KOPT-K1 (cell line): ENCODE measurements at regions not wholly inside any gene's neighbourhood (a gene's known extent, or its start where the extent isn't known, plus 50 kb on each side); places are given as distances from the start of the nearest gene placed in this dataset.
"Not testable (repeated sequence)": the region's sequence is repeated elsewhere in the genome, so short reads cannot be mapped to it uniquely, and the experiment has no call there.

Experiments
- H3K27ac ChIP-seq: fragments of 200-600 bp; sonication (generic); 2 replicates; pipeline ENCODE4 v1.5.1; 2016; ENCODE audit warnings: antibody characterized with exemption, mild to moderate bottlenecking, low read depth, low read length; ENCODE audit not compliant: poor library complexity, severe bottlenecking
- H3K36me3 ChIP-seq: fragments of 200-600 bp; sonication (generic); 2 replicates; pipeline ENCODE4 v1.5.1; 2017; ENCODE audit warnings: antibody characterized with exemption, mild to moderate bottlenecking, low read length, moderate library complexity; ENCODE audit not compliant: insufficient read depth
- H3K9me3 ChIP-seq: fragments of 200-600 bp; sonication (generic); 2 replicates; pipeline ENCODE4 v1.5.1; 2017; ENCODE audit warnings: antibody characterized with exemption, low read length, mild to moderate bottlenecking; ENCODE audit not compliant: insufficient read depth, poor library complexity, severe bottlenecking

DNA sequence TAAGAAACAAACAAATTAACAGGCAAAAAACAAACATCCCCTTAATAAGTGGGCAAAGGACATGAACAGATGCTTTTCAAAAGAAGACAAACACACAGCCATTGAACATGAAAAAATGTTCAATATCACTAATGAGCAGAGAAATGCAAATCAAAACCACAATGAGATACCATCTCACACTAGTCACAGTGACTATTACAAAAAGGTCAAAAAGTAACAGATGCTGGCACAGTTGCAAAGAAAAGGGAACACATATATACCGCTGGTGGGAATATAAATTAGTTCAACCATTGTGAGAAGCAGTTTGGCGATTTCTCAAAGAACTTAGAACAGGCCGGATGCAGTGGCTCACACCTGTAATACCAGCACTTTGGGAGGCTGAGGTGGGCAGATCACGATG, 146.1 kb upstream of the NEIL3 start:
- Histone ChIP-seq H3K27ac (peak overlapping the region; percentile 19), H3K36me3 (peaks cover 33% of the 10 kb centered on the region), H3K9me3 (no peaks in the 10 kb centered on the region)

DNA sequence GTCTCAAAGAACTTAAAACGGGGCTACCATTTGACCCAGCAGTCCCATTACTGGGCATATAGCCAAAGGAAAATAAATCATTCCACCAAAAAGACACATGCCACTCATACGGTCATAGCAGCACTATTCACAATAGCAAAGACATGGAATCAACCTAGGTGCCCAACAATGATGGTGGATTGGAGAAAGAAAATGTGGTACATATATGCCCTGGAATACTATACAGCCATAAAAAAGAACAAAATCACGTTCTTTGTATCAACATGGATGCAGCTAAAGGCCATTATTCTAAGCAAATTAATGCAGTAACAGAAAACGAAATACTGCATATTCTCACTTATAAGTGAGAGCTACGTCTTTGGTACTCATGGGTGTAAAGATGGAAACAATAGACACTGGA, 138.1 kb upstream of the NEIL3 start:
- Histone ChIP-seq H3K9me3 (peaks cover 31% of the 10 kb centered on the region), H3K27ac (no peak overlapping the region), H3K36me3 (peaks cover 66% of the 10 kb centered on the region)

DNA sequence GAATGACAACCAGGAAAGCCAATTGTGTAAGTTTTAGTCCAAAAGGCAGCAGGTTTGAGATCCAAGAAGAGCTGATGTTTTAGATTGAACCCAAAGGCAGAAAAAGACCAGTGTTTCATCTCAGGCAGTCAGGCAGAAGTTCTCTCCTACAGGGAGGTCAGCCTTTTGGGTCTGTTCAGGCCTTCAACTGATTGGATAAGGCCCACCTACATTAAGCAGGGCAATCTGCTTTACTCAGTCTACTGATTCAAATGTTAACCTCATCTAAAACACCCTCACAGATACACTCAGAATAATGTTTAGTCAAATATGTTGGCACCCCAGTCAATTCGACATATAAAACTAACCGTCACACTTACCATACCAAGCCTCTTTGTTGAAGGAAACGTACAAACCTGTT, 134.2 kb upstream of the NEIL3 start:
- Histone ChIP-seq H3K36me3 (peaks cover 84% of the 10 kb centered on the region), H3K27ac (no peak overlapping the region)

DNA sequence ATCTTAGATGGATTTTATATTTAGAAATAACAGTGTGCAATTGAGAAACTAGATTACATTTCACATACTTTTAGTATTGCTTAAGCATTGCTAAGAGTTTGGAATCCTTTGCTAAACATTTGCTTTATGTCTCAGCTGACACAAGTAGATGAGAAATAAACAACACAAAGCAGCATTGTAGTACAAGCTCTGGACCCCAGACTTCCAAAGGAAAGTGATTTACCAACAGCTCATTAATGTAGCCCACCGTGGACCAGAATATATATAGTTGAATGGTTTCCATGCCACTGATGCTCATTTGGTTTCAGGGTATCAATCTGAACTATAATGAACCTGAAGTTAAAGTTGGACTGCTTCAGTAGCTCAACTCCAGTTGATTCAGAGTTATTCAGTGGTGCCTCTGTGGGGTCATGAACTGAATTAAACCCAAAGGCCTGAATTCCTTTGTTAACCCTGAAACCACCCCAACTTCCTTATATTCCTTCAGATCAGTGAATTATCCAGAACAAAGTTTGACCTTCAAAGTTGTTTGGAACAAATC, 132.1 kb upstream of the NEIL3 start:
- H3K27ac ChIP-seq: no peak overlapping the region
- peaks cover 20% of the 10 kb centered on the region for H3K9me3 ChIP-seq
- peaks cover 90% of the 10 kb centered on the region for H3K36me3 ChIP-seq

More for the DNA sequence above, 134.2 kb upstream of the NEIL3 start:
- H3K9me3 ChIP-seq: peaks cover 31% of the 10 kb centered on the region

DNA sequence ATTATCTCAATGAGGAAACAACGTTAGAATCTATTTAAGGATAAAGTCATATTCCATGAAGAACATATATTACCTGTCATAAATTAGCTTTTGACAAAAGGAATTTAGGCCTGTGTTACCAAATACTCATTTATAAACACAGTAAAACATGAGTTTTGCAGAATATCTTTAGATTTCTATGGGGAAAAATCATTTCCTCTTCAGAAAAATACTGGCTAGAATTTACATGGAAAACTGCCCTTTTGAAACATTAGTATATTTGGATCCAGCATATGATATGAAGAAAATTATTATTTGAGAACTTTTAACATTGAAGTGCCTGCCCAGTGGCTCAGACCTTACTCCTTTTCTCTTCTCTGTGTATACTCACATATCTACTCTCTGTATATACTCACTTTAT, 131.4 kb upstream of the NEIL3 start:
- Histone ChIP-seq H3K9me3 (peaks cover 14% of the 10 kb centered on the region), H3K27ac (no peak overlapping the region), H3K36me3 (peaks cover 90% of the 10 kb centered on the region)

DNA sequence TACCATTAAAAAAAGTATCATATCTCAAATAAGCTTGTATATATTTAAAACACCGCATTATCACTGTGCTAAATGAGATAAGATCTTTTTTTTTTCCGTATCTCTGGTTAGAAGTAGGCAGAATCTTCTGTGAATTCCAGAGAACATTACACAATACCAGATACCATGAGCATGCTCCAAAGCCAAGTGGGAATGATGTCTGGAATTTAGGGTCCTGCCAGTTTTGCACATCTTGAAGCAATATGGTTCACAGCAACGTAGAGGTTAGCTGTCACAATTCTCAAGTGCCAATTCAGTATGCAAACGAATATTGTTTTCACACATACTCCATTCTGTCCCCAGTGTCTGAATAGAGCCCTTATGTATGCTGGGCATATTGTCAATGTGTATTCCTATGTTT, 127.5 kb upstream of the NEIL3 start:
- no peak overlapping the region for H3K27ac ChIP-seq
- peaks cover 95% of the 10 kb centered on the region for H3K36me3 ChIP-seq
- no peaks in the 10 kb centered on the region for H3K9me3 ChIP-seq

DNA sequence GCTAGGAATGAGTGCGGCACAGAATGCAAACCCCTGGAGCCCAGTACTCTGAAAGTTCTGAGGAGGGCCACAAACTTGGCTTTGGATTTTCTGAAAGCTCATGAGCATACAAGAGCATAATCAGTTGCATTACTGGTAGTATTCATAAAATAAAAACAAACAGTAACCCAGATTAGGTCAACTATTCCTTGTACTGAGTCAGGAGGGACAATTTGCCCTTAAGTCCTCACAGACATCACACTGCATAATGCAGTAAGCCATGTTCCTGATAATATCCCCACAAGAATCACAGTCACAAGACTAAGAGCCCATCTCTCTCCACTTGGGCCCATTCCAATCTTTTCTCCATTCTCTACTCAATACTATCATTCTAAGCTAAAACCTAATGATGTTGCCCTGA, 126.9 kb upstream of the NEIL3 start:
- H3K27ac ChIP-seq: no peak overlapping the region
- H3K36me3 ChIP-seq: peaks cover 95% of the 10 kb centered on the region

DNA sequence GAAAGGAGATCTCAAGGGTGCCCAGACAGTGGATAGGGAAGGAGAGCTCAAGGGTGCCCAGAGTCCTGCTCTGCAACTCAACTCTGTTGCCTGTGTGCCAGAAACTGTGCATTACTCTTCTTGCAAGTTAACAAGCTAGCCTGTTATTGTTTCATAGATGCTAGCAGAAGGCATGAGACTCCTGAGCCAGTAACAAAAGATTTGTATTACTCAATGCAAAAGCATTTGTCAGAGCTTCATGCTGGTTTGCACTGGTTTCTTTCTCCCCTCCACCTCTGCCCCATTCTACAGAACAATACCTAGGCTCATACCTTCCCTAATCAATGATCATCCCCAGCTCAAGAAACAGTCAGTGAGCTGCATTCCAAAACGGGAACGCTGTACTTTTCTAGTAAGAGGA, 124.5 kb upstream of the NEIL3 start:
- Histone ChIP-seq H3K9me3 (no peaks in the 10 kb centered on the region), H3K27ac (no peak overlapping the region), H3K36me3 (peaks cover 82% of the 10 kb centered on the region)

More for the DNA sequence above, 126.9 kb upstream of the NEIL3 start:
- no peaks in the 10 kb centered on the region for H3K9me3 ChIP-seq

DNA sequence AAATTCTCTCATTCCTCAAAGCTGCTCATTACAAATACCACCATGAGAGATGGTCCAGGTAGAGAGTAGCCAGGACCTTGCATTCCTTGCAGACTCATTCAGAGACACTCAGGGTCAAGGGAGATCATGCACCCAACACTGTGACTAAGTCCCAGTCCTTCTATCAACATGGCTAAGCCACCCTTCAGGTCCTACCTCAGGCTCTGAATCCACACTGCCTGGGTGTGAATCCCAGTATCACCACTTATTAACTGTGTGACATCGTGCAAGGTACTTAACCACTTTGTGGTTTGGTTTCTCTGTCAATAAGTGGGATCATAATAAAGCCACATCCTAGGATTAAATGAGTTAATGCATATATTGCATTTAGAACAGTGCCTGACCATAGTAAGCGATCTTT, 124.1 kb upstream of the NEIL3 start:
- Histone ChIP-seq H3K9me3 (no peaks in the 10 kb centered on the region), H3K27ac (no peak overlapping the region), H3K36me3 (peaks cover 77% of the 10 kb centered on the region)

DNA sequence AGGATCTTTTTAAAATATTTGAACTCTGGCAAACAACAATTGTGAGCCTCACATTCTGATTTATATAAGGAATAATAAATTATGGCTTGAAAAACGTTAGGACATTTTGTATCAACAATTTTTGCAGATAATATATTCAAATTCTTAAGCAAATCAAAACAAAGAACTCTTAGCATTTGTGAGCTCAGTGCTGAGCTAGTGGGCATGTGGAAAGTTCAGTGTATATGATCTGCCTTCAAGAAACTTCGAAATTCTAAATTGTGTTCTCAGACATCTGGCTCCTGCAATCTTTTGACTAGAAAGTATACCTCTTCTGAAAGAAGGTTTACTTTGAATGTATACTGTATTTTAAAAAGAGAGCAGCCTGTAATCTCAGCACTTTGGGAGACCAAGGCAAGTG, 122.3 kb upstream of the NEIL3 start:
- Histone ChIP-seq H3K9me3 (no peaks in the 10 kb centered on the region), H3K27ac (no peak overlapping the region), H3K36me3 (peaks cover 75% of the 10 kb centered on the region)

DNA sequence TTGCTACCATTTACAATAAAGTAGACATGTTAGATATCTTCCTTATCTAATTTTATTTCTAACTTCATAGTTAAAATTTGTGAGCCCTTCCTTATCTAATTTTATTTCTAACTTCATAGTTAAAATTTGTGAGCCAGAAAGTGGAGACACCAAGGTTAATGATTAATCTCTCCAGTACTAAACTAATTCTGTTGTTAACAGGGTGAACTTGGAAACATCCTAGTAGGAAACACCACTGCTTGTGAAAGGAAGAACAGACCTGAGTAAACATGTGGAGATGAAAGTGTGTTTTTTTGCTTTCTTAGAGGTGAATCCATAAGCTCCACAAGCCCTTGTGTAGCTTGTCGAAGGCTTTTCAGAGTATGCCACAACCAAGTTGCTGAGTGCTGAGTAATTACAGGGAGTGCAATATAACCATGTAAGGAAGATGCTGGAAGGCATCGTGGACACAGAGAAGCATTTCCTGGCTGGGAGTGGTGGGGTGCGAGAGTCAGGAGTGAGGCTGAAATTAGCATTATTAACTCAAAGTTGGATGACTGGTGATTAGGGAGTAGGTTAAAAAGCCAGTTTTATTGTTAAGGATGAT, 118.6 kb upstream of the NEIL3 start:
- H3K36me3 ChIP-seq: peaks cover 73% of the 10 kb centered on the region
- H3K27ac ChIP-seq: no peak overlapping the region
- peaks cover 11% of the 10 kb centered on the region for H3K9me3 ChIP-seq

DNA sequence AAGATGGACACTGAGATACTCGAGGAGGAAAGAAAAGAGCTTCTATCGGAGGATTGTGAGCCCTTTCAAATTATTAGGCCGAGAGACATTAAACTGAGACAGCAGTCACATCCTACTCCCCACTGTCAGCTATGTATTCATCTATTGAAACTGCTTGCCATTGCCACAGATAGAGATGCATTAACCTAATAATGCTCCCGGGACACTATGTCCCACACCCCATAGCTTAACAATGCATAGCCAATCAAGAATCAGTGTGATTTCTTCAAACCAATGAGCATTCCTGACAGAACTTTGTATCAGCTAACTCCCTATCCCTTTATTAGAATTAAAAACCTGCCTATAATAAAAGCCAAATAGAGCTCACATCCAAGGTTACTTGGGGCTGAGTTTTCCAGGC, 118.1 kb upstream of the NEIL3 start:
- no peak overlapping the region for H3K27ac ChIP-seq
- peaks cover 13% of the 10 kb centered on the region for H3K9me3 ChIP-seq
- peaks cover 73% of the 10 kb centered on the region for H3K36me3 ChIP-seq

DNA sequence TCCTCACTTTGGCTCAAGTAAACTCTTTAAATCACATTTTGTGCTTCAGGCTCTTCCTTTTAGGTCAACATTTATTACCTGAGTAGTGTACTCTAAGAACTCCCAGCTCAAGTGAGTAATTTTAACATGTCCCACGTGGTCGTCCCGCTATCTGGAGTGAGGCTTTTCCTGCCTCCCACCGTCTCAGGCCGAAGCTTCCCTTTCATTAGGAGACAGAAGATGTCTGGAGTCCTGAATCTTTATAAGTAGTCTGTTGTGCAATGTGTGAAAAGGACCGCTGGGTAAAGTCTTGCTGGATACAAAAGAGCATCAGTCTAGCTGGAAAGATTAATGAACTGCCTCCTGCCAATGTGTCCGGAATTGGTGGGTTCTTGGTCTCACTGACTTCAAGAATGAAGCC, 117.7 kb upstream of the NEIL3 start:
- H3K9me3 ChIP-seq: peaks cover 17% of the 10 kb centered on the region
- peaks cover 73% of the 10 kb centered on the region for H3K36me3 ChIP-seq
- H3K27ac ChIP-seq: no peak overlapping the region

DNA sequence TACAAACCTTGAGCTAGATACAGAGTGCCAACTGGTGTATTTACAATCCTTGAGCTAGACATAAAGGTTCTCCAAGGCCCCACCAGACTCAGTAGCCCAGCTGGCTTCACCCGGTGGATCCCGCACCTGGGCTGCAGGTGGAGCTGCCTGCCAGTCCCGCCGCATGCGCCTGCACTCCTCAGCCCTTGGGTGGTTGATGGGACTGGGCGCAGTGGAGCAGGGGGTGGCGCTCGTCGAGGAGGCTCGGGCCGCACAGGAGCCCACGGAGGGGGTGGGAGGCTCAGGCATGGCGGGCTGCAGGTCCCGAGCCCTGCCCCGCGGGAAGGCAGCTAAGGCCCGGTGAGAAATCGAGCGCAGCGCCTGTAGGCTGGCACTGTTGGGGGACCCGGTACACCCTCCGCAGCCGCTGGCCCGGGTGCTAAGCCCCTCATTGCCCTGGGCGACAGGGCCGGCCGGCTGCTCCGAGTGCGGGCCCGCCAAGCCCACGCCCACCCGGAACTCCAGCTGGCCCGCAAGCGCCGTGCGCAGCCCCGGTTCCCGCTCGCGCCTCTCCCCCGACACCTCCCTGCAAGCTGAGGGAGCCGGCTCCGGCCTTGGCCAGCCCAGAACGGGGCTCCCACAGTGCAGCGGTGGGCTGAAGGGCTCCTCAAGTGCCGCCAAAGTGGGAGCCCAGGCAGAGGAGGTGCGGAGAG, 116.5 kb upstream of the NEIL3 start:
- not testable (repeated sequence) for H3K27ac ChIP-seq
- Histone ChIP-seq H3K36me3 (peaks cover 71% of the 10 kb centered on the region), H3K9me3 (peaks cover 29% of the 10 kb centered on the region)

DNA sequence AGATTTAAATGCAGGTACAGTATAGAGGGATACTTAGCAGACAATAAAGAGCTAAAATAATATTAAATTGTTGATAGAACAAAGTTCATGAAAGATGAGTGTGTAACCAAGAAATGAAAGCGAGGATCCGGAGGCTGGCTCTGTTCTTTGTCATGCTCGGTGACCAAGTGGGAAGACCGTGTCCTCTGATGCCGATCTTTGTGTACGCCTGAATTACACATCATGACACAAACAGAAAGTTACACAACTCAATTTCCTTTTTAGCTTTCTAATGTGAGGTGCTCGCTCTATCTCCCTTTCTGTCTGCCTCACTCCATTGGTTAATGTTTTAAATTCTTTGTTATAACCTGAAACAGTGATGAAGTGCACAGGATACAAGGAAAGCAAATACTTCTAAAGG, 114.8 kb upstream of the NEIL3 start:
- Histone ChIP-seq H3K9me3 (peaks cover 46% of the 10 kb centered on the region), H3K36me3 (peaks cover 82% of the 10 kb centered on the region), H3K27ac (no peak overlapping the region)

DNA sequence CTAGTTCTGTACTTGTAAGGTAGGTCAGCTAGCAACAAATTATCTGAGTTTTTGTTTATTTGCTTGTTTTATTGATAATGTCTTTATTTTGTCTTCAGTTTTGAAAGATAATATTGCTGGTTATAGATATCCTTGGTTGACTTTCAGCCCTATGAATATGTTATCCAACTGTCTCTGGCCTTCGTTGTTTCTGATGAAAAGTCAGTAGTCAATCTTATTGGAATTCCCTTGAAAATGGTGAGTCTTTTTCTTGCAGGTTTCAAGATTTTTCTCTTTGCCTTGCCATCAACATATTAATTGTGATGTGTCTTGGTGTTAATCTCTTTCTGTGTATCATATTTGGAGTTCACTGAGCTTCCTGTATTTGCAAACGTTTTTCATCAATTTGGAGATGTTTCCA, 113.1 kb upstream of the NEIL3 start:
- Histone ChIP-seq H3K36me3 (peaks cover 91% of the 10 kb centered on the region), H3K9me3 (peaks cover 61% of the 10 kb centered on the region), H3K27ac (no peak overlapping the region)
